DND-41 (cell line): ENCODE measurements at regions not wholly inside any gene's neighbourhood (a gene's known extent, or its start where the extent isn't known, plus 50 kb on each side); places are given as distances from the start of the nearest gene placed in this dataset.

Source experiments
- CTCF ChIP-seq: IDR thresholded peaks from 2 replicates; pipeline ENCODE4 v1.5.1; 2012; ENCODE audit warnings: borderline replicate concordance, low read length, moderate library complexity, mild to moderate bottlenecking; ENCODE audit not compliant: poor library complexity, severe bottlenecking; ENCODE audit errors: extremely low read depth
- EZH2 ChIP-seq: IDR thresholded peaks from 3 replicates; pipeline ENCODE4 v1.6.1; 2012; ENCODE audit warnings: borderline replicate concordance, low read depth, mild to moderate bottlenecking, moderate library complexity, low read length, inconsistent platforms; ENCODE audit not compliant: severe bottlenecking

- TF ChIP-seq CTCF (no peak), EZH2 (no peak)
Measured at GRCh38 chr5:118558871-118559270, 429.5 kb downstream of the DTWD2 start.
